Testis (tissue), 2 donors: ENCODE measurements at regions not wholly inside any gene's neighbourhood (a gene's known extent, or its start where the extent isn't known, plus 50 kb on each side); places are given as distances from the start of the nearest gene placed in this dataset.
"Not testable (repeated sequence)": the region's sequence is repeated elsewhere in the genome, so short reads cannot be mapped to it uniquely, and the experiment has no call there.

ENCODE experiments used
- CTCF ChIP-seq, 3 experiments: fragments of 450-650 bp in 2 of 3; fragments of 200-600 bp in 1 of 3; sonication (generic) in 1 of 3; IDR thresholded peaks; one replicate each; pipeline ENCODE4 v1.5.1; 2016 to 2019; ENCODE audit warnings: antibody characterized with exemption in 3 of 3, mild to moderate bottlenecking in 2 of 3, moderate library complexity in 1 of 3
- POLR2A ChIP-seq: fragments of 450-650 bp; IDR thresholded peaks from one replicate; pipeline ENCODE4 v1.6.1; 2017; ENCODE audit warnings: antibody characterized with exemption, mild to moderate bottlenecking, moderate library complexity

GRCh38 chr12:131245161-131245560 is 291.5 kb downstream of the ADGRD1 start:
- TF ChIP-seq CTCF (IDR thresholded peaks at IDR 0.05); POLR2A: not testable (repeated sequence)
